ENCODE measurements at regions not wholly inside any gene's neighbourhood (a gene's known extent, or its start where the extent isn't known, plus 50 kb on each side); places are given as distances from the start of the nearest gene placed in this dataset.

DNA sequence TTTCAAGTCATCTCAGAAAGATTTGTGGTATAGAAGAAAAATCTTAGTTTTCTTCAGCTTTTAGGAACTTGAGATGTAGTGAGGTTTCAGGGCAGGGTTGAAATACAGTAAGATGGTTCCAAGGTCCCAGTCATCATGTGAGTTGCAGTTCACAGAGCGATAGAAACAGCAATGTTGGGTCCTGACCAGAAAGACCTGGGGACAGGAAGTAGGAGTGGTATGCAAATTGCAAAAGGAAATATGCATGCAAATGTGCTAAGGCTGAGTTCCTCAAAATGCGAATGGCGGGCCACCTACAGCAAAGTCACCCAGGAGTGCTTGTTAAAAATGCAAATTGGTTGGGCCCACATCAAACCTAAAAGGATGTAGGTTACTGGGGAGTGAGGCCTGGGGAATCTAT is 1032.7 kb upstream of the TENM4 start:
- TF ChIP-seq CTCF (IDR thresholded peaks at IDR 0.05 in 4 of 5, conservative IDR thresholded peaks at IDR 0.05 in 1 of 5) (no peak), POLR2A (IDR thresholded peaks at IDR 0.05) (no peak)

Measured in gastrocnemius medialis (tissue), 4 donors.